Neuron (in vitro differentiated cells): ENCODE measurements at regions not wholly inside any gene's neighbourhood (a gene's known extent, or its start where the extent isn't known, plus 50 kb on each side); places are given as distances from the start of the nearest gene placed in this dataset.

Experiments
- H2AFZ ChIP-seq: one replicate; pipeline ENCODE4 v1.6.1; 2013; ENCODE audit warnings: low read depth, mild to moderate bottlenecking, inconsistent platforms, low read length, moderate library complexity
- H3K27me3 ChIP-seq: one replicate; pipeline ENCODE4 v1.6.1; 2013; ENCODE audit warnings: low read length; ENCODE audit not compliant: insufficient read depth
- H3K36me3 ChIP-seq: one replicate; pipeline ENCODE4 v1.6.1; 2013; ENCODE audit warnings: low read length; ENCODE audit not compliant: insufficient read depth
- H3K4me1 ChIP-seq: one replicate; pipeline ENCODE4 v1.6.1; 2013; ENCODE audit warnings: low read length; ENCODE audit not compliant: insufficient read depth
- H3K4me3 ChIP-seq: 2 replicates; pipeline ENCODE4 v1.5.1; 2013; ENCODE audit warnings: mild to moderate bottlenecking, low read length, moderate library complexity
- H3K9me3 ChIP-seq: one replicate; pipeline ENCODE4 v1.6.1; 2013; ENCODE audit warnings: low read length

DNA sequence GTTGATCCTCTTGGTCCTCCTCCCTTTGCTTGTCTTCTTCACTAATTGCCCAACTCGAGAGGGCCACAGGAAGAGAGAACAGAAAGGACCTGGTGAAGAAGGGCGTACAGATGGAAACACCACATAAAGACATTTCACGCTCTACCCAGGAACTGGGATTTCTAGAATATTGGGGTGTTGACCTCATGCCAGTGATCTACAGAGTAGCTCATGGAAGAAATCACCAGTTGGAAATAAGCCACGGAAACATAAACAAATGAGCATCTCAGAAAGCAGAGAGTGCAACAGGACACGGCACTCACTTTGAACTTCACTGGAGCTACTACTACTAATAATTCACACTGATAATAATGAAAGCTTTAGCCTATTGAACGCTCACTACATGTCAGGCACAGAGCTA lies 84.6 kb upstream of the ARHGEF3 start:
- H3K9me3 ChIP-seq: no peaks in the 10 kb centered on the region
- H3K4me3 ChIP-seq: no peak overlapping the region
- no peaks in the 10 kb centered on the region for H3K4me1 ChIP-seq
- H2AFZ ChIP-seq: no peak overlapping the region
- H3K27me3 ChIP-seq: no peaks in the 10 kb centered on the region
- H3K36me3 ChIP-seq: no peaks in the 10 kb centered on the region

DNA sequence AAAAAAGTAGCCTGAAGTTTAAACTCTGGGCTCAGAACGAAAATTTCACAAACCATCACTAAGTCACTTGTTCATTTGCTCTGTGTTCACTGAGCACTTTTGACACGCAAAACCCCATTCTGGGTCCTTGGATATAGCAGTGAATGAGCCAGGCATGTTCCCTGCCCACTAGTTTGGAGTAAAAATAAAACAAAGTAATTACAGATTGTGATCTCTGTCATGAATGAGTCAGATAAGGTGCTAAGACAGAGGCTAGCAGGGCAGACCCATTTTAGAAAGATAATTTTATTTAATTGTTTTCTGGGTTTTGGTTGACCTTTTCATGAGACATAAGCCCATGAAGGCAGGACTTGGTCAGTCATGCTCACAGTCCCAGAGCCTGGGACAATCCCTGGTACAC lies 84.1 kb upstream of the ARHGEF3 start:
- Histone ChIP-seq H3K27me3 (no peaks in the 10 kb centered on the region), H3K4me3 (no peak overlapping the region), H2AFZ (no peak overlapping the region), H3K36me3 (no peaks in the 10 kb centered on the region), H3K4me1 (no peaks in the 10 kb centered on the region), H3K9me3 (no peaks in the 10 kb centered on the region)

DNA sequence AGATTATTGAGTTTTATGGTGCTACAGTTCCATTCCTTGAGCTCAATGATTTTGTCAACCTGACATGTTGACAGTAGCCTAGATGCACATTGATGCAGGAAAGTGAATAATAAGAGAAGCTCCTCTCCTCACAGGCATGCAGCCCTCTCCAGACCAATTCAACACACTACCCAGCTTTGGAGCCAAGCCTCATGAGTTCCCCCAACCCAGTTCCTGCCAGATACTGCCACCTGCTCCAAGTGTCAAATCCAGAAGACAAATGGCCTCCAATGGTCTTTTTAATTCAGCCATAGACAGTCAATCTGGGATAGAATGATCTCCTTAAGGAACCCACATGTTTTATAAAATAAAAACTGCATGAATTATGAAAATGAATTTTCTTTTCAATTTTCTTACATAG lies 83.7 kb upstream of the ARHGEF3 start:
- Histone ChIP-seq H3K4me3 (no peak overlapping the region), H3K9me3 (no peaks in the 10 kb centered on the region), H2AFZ (no peak overlapping the region), H3K36me3 (no peaks in the 10 kb centered on the region), H3K27me3 (no peaks in the 10 kb centered on the region), H3K4me1 (no peaks in the 10 kb centered on the region)

DNA sequence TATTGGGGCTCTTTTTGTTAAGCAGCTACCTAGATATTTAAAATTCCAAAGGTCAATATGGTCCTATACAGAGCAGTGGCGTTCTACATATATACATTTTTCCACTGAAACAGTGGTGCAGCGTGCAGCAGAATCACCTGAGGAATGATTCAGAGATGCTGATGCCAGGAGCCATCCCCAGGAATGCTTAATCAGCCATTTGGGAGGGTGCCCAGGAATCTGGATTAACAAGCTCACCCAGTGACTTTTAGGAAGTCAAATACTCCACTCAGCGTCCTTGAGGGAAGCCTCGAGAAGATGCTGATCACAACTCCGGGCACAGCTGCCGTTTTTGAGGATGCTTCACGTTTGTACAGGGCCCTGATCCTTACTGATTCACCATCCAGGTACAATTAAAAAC lies 82.6 kb upstream of the ARHGEF3 start:
- H3K36me3 ChIP-seq: no peaks in the 10 kb centered on the region
- H2AFZ ChIP-seq: no peak overlapping the region
- no peaks in the 10 kb centered on the region for H3K9me3 ChIP-seq
- H3K4me1 ChIP-seq: no peaks in the 10 kb centered on the region
- no peak overlapping the region for H3K4me3 ChIP-seq
- no peaks in the 10 kb centered on the region for H3K27me3 ChIP-seq

DNA sequence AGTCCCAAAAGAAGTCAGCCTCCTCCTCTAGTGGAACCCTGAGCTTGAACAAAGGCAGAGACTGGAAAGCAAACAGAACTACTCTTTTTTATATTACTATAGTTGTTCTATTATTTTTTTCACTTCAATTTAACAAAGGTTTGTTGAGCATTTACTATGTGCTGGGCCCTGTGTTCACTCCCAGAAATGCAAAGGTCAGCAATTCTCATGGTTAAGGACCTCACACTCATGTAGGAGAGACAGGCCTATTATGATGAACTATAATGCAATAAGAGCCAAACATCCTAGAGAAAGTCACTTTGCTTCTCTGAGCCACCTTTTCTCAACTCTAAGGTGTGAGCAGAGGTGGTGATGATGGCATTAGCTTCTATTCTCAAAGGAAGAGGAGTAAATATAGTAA lies 82.1 kb upstream of the ARHGEF3 start:
- Histone ChIP-seq H3K4me3 (no peak overlapping the region), H3K9me3 (no peaks in the 10 kb centered on the region), H3K4me1 (no peaks in the 10 kb centered on the region), H3K27me3 (no peaks in the 10 kb centered on the region), H3K36me3 (no peaks in the 10 kb centered on the region), H2AFZ (no peak overlapping the region)

DNA sequence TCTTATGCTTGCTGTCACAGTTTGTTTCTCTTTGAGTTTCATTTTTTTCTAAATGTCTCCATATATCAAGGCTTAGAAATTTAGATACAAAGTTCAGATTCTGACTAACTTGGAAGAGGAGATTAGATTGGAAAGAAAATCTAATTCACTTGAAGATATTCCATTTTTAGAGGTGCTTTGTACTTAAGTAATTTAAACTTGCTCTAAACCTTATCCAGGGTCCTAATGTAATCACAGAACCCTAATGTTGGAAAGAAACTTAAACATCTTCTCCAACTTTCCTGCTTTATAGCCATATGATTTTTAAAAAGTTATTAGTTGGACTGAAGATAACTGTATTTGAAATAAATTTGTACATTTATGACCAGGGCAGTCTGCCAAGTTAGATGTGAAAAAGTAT lies 81.1 kb upstream of the ARHGEF3 start:
- H2AFZ ChIP-seq: no peak overlapping the region
- H3K36me3 ChIP-seq: no peaks in the 10 kb centered on the region
- no peaks in the 10 kb centered on the region for H3K9me3 ChIP-seq
- H3K4me1 ChIP-seq: no peaks in the 10 kb centered on the region
- no peaks in the 10 kb centered on the region for H3K27me3 ChIP-seq
- no peak overlapping the region for H3K4me3 ChIP-seq

DNA sequence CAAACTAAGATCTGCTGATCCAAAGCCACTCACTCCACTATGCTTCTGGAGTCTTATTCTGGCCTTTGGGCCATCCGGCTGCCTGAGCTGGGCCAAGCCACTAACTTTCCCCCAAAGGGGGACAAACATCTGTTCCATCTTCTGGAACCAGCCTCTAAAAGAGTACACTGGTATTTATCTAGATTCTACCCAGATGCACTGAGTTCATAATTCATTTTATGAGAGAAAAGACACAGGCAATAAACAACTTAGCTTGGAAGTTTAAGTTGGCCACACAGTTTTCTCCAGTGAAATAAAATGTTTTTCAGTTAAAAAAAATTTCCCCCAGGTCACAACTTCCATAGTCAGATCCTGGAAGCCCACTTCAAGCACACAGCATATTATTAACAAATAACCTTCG lies 80.1 kb upstream of the ARHGEF3 start:
- H3K4me1 ChIP-seq: no peaks in the 10 kb centered on the region
- H3K27me3 ChIP-seq: no peaks in the 10 kb centered on the region
- H3K36me3 ChIP-seq: no peaks in the 10 kb centered on the region
- H3K9me3 ChIP-seq: no peaks in the 10 kb centered on the region
- H3K4me3 ChIP-seq: no peak overlapping the region
- H2AFZ ChIP-seq: no peak overlapping the region

DNA sequence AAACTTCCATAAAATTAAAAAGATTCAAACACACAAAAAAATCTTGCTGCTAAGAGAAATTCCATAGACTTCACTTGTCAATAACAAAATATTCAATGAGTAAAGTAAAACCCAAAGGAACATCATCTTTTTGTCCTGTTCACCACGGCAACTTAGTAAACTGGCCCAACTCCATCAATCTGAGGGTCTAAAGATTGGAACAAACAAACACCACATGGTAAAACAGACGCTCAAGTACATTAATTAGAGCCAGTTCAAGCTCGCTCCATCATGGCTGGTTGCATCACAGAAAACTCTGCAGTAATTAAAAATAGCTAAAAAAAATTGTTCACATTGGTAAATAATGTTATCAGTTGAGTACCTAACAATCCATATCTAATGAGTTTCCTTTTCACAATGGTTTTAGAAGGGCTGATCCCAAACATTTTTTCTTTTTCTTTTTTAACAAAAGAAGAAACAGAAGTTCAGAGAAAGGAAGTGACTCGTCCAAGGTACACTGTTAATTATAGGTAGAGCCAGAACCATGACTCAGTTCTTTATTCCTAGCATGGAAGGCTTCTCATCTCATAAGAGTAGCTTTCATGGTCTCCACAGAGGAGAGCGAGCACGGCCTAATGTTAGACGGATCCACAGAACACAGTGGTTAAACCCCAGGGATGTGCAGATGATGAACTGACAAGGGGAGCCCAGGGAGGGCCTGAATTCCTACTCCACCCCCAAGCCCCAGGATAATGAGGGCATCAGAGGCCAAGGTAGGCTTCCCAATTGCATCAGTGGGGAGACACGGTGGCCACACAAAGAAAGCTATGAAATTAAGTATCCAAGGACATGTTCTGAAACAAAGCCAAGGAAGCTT lies 79.2 kb upstream of the ARHGEF3 start:
- Histone ChIP-seq H3K4me1 (no peaks in the 10 kb centered on the region), H3K9me3 (no peaks in the 10 kb centered on the region), H3K4me3 (no peak overlapping the region), H2AFZ (no peak overlapping the region), H3K36me3 (no peaks in the 10 kb centered on the region), H3K27me3 (no peaks in the 10 kb centered on the region)

DNA sequence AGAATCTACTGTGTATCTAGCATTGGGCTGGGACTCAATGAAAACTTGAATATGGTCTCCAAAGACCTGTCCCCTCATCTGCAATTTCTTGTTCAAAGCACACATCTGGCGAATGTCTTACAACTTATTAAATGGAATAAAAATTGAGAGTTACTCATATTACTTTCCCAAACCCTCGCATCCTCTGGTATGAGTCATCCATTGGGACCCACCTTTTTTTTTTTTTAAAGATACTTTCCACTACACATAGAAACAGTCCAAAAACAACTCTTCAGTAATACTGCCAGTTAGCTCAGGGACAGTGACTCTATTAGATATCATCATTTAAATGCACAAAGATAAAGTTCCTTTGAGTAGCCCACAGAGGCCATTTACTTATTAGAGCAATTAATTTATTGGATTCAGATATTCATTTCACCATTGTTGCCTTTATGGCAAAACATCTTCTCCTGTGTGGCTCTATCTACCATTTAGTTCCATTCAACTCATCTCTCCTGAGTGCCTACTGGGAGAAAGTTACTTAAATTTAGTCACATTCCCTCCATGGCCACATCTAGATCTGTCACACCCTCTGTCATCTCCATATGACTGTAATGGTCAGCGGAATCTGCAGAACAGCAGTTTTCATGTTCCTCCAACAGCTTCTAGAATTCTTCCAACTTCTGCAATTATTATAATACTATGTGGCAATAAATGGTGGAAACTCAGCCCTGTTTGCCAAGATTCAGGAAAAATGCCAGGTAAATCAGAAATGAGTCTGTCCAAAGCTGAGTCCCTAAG lies 77.9 kb upstream of the ARHGEF3 start:
- Histone ChIP-seq H3K27me3 (no peaks in the 10 kb centered on the region), H3K4me1 (no peaks in the 10 kb centered on the region), H3K9me3 (no peaks in the 10 kb centered on the region), H2AFZ (no peak overlapping the region), H3K4me3 (no peak overlapping the region), H3K36me3 (no peaks in the 10 kb centered on the region)

DNA sequence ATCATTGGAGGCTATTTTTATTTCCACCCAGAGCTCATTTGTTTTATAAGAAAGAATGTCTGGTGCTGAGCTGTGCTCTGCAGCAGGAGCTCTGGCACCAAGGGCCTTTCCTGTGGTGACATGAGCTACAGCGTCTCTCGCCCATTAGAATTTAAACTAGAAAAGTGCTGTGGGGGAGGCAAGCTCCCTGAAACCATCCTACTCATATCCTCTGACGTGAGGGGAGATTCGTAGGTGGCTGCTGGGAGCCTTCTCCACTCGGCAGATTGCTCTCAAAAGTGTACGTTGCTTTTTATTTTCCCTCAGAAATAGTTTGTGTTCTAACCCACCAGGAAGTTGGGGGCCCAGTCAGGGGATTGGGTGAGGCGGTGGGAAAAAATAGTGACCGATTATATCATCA lies 76.3 kb upstream of the ARHGEF3 start:
- Histone ChIP-seq H3K27me3 (no peaks in the 10 kb centered on the region), H3K9me3 (no peaks in the 10 kb centered on the region), H3K36me3 (no peaks in the 10 kb centered on the region), H3K4me3 (no peak overlapping the region), H3K4me1 (no peaks in the 10 kb centered on the region), H2AFZ (no peak overlapping the region)

DNA sequence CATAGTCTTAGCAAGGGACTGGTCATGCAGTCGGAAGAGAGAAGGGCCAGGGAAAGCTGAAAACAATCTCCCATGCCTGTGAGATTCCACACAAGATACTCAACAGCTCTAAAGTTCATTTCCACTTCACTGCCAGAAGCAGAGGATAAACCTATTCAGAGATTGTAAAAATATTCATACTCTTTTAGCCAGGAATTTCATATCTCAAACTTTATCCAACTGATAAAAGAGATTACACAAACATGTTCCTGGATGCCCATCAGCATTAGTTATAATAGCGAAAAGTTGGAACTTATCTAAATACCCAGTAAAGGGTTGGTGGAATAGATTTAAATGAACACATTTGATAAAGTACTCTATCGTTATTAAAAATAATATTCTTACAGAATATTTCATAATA lies 75.2 kb upstream of the ARHGEF3 start:
- Histone ChIP-seq H3K4me3 (no peak overlapping the region), H3K4me1 (no peaks in the 10 kb centered on the region), H2AFZ (no peak overlapping the region), H3K9me3 (no peaks in the 10 kb centered on the region), H3K27me3 (no peaks in the 10 kb centered on the region), H3K36me3 (no peaks in the 10 kb centered on the region)

DNA sequence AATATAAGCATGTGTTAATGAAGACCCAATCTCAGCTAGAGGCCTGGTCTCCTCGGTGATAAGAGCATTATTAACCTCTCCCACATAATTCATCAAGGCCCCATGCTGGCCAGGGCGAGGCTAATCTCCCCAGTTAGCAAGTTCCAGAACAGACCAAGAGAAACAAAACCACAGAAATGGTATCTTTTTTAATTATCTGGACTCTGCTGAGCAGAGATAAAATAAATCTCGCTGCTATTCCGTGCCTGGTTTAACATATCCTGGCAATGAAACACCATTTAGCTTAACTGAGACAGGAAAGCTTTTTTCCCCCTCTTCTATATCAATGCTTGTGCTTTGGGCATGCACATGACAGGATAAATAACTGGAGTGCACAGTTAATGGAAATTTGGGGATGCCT lies 72.5 kb upstream of the ARHGEF3 start:
- no peaks in the 10 kb centered on the region for H3K4me1 ChIP-seq
- no peak overlapping the region for H3K4me3 ChIP-seq
- H3K36me3 ChIP-seq: no peaks in the 10 kb centered on the region
- no peaks in the 10 kb centered on the region for H3K27me3 ChIP-seq
- H2AFZ ChIP-seq: no peak overlapping the region
- H3K9me3 ChIP-seq: no peaks in the 10 kb centered on the region

DNA sequence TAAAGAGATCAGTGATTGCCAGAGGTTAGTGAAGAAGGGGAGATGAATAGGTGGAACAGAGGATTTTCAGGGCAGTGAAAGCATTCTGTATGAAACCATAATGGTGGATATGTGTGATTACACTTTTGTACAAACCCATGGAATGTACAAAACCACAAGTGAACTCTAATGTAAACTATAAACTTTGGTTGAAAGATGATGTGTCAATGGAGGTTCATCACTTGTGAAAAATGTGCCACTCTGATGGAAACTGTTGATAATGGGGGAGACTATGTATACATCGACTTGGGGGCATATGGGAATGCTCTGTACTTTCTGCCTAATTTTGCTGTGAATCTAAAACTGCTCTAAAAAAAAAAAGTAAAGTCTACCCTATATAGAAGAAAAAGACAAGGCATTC lies 68.7 kb upstream of the ARHGEF3 start:
- Histone ChIP-seq H3K27me3 (no peaks in the 10 kb centered on the region), H3K9me3 (no peaks in the 10 kb centered on the region), H3K36me3 (no peaks in the 10 kb centered on the region), H2AFZ (no peak overlapping the region), H3K4me1 (no peaks in the 10 kb centered on the region), H3K4me3 (no peak overlapping the region)
